H9 (cell line): ENCODE measurements at regions not wholly inside any gene's neighbourhood (a gene's known extent, or its start where the extent isn't known, plus 50 kb on each side); places are given as distances from the start of the nearest gene placed in this dataset.
A peak's percentile ranks its signal among the peaks of the same experiment; 100 is the strongest.

Experiments
- DNase-seq: peaks from one replicate; pipeline ENCODE4 v3.0.0-alpha.2; 2017
- H2AFZ ChIP-seq: one replicate; pipeline ENCODE4 v1.6.1; 2013; ENCODE audit warnings: mild to moderate bottlenecking, low read length, control low read depth, moderate library complexity
- H2AK5ac ChIP-seq: 2 replicates; pipeline ENCODE4 v1.6.1; 2013; ENCODE audit warnings: low read length, control low read depth, mixed read lengths; ENCODE audit not compliant: insufficient read length
- H2BK120ac ChIP-seq: one replicate; pipeline ENCODE4 v1.6.1; 2013; ENCODE audit warnings: low read depth, mild to moderate bottlenecking, low read length, control low read depth, inconsistent platforms; ENCODE audit not compliant: poor library complexity, severe bottlenecking
- H2BK12ac ChIP-seq: 2 replicates; pipeline ENCODE4 v1.6.1; 2013; ENCODE audit warnings: low read length, control low read depth, mixed read lengths, low read depth; ENCODE audit not compliant: insufficient read length
- H2BK15ac ChIP-seq: 2 replicates; pipeline ENCODE4 v1.6.1; 2013; ENCODE audit warnings: low read depth, low read length, control low read depth
- H2BK20ac ChIP-seq: one replicate; pipeline ENCODE4 v1.6.1; 2013; ENCODE audit warnings: low read depth, mild to moderate bottlenecking, low read length, control low read depth, inconsistent platforms; ENCODE audit not compliant: poor library complexity, severe bottlenecking
- H2BK5ac ChIP-seq: 2 replicates; pipeline ENCODE4 v1.6.1; 2013; ENCODE audit warnings: low read length, control low read depth, mixed read lengths; ENCODE audit not compliant: insufficient read length
- H3K14ac ChIP-seq: 2 replicates; pipeline ENCODE4 v1.6.1; 2013; ENCODE audit warnings: low read length, control low read depth; ENCODE audit not compliant: insufficient read depth
- H3K18ac ChIP-seq: 2 replicates; pipeline ENCODE4 v1.6.1; 2013; ENCODE audit warnings: low read depth, mild to moderate bottlenecking, mixed read lengths, low read length, control low read depth; ENCODE audit not compliant: insufficient read length
- H3K23ac ChIP-seq: 2 replicates; pipeline ENCODE4 v1.6.1; 2013; ENCODE audit warnings: low read length, control low read depth, mixed read lengths, low read depth; ENCODE audit not compliant: insufficient read length
- H3K23me2 ChIP-seq: 2 replicates; pipeline ENCODE4 v1.6.1; 2013; ENCODE audit warnings: low read depth, mild to moderate bottlenecking, mixed read lengths, low read length, control low read depth; ENCODE audit not compliant: insufficient read length, poor library complexity, severe bottlenecking
- H3K27ac ChIP-seq: 2 replicates; pipeline ENCODE4 v1.5.1; 2013; ENCODE audit warnings: low read length, control low read depth, mixed read lengths, low read depth; ENCODE audit not compliant: insufficient read length
- H3K27me3 ChIP-seq: 2 replicates; pipeline ENCODE4 v1.6.1; 2013; ENCODE audit warnings: low read length, control low read depth, inconsistent platforms; ENCODE audit not compliant: insufficient read depth
- H3K4ac ChIP-seq: 2 replicates; pipeline ENCODE4 v1.6.1; 2013; ENCODE audit warnings: low read depth, mild to moderate bottlenecking, control low read depth, inconsistent platforms, low read length, moderate library complexity
- H3K4me1 ChIP-seq: 2 replicates; pipeline ENCODE4 v1.6.1; 2013; ENCODE audit warnings: low read length, control low read depth, inconsistent platforms; ENCODE audit not compliant: insufficient read depth
- H3K4me2 ChIP-seq: 2 replicates; pipeline ENCODE4 v1.6.1; 2013; ENCODE audit warnings: low read length, control low read depth, mixed read lengths; ENCODE audit not compliant: insufficient read length, insufficient read depth
- H3K56ac ChIP-seq: 2 replicates; pipeline ENCODE4 v1.6.1; 2013; ENCODE audit warnings: low read depth, mild to moderate bottlenecking, mixed read lengths, low read length, control low read depth; ENCODE audit not compliant: insufficient read length
- H3K79me1 ChIP-seq: 2 replicates; pipeline ENCODE4 v1.6.1; 2013; ENCODE audit warnings: low read depth, mild to moderate bottlenecking, moderate library complexity, low read length, control low read depth, inconsistent platforms; ENCODE audit not compliant: insufficient read depth, poor library complexity, severe bottlenecking
- H3K79me2 ChIP-seq: 2 replicates; pipeline ENCODE4 v1.6.1; 2013; ENCODE audit warnings: low read length, control low read depth, inconsistent platforms; ENCODE audit not compliant: insufficient read depth
- H3K9ac ChIP-seq: 2 replicates; pipeline ENCODE4 v1.6.1; 2013; ENCODE audit warnings: low read length, control low read depth, mixed read lengths; ENCODE audit not compliant: insufficient read length; ENCODE audit errors: extremely low read depth
- H3K9me3 ChIP-seq: one replicate; pipeline ENCODE4 v1.6.1; 2013; ENCODE audit warnings: low read depth, low read length, inconsistent platforms; ENCODE audit not compliant: control insufficient read depth
- H3T11ph ChIP-seq: one replicate; pipeline ENCODE4 v1.6.1; 2013; ENCODE audit warnings: mild to moderate bottlenecking, low read length, control low read depth, inconsistent platforms
- H4K20me1 ChIP-seq: one replicate; pipeline ENCODE4 v1.6.1; 2013; ENCODE audit not compliant: control insufficient read depth, insufficient read length, insufficient read depth
- H4K5ac ChIP-seq: 2 replicates; pipeline ENCODE4 v1.6.1; 2013; ENCODE audit warnings: low read depth, mild to moderate bottlenecking, mixed read lengths, low read length, control low read depth; ENCODE audit not compliant: insufficient read length
- H4K8ac ChIP-seq: replicated peaks from 2 replicates; pipeline ENCODE4 v1.6.1; 2013; ENCODE audit warnings: low read length, control low read depth, mixed read lengths, low read depth; ENCODE audit not compliant: insufficient read length
- H4K91ac ChIP-seq: 2 replicates; pipeline ENCODE4 v1.6.1; 2013; ENCODE audit warnings: low read depth, mild to moderate bottlenecking, moderate library complexity, mixed read lengths, low read length, control low read depth; ENCODE audit not compliant: insufficient read length
- H3K27ac Mint-ChIP-seq, 3 experiments: 2 replicates in 2 of 3; 3 replicates in 1 of 3; pipeline ENCODE4 v1.8.0; 2020 to 2021; ENCODE audit warnings: mixed read lengths in 3 of 3, mild to moderate bottlenecking in 1 of 3, moderate library complexity in 1 of 3
- H3K27me3 Mint-ChIP-seq: 2 replicates; pipeline ENCODE4 v1.8.0; 2021; ENCODE audit warnings: low read depth, mild to moderate bottlenecking, moderate library complexity, mixed read lengths
- H3K36me3 Mint-ChIP-seq, 3 experiments: 2 replicates in 2 of 3; 3 replicates in 1 of 3; pipeline ENCODE4 v1.8.0; 2020 to 2021; ENCODE audit warnings: low read depth in 3 of 3, mixed read lengths in 3 of 3; ENCODE audit not compliant: insufficient read depth in 1 of 3
- H3K4me1 Mint-ChIP-seq, 2 experiments: 2 replicates each; pipeline ENCODE4 v1.8.0; 2020; ENCODE audit warnings: mixed read lengths in 2 of 2
- H3K4me3 Mint-ChIP-seq, 2 experiments: 2 replicates in 1 of 2; 3 replicates in 1 of 2; pipeline ENCODE4 v1.8.0; 2020 to 2021; ENCODE audit warnings: mild to moderate bottlenecking in 2 of 2, mixed read lengths in 2 of 2, moderate library complexity in 1 of 2
- H3K9me3 Mint-ChIP-seq, 2 experiments: 2 replicates in 1 of 2; 3 replicates in 1 of 2; pipeline ENCODE4 v1.8.0; 2020; ENCODE audit warnings: mild to moderate bottlenecking in 2 of 2, mixed read lengths in 2 of 2, moderate library complexity in 1 of 2
- CTCF ChIP-seq: fragments of 200-600 bp; sonication (generic); conservative IDR thresholded peaks from 3 replicates; pipeline ENCODE4 v1.8.0; 2021; ENCODE audit warnings: antibody characterized with exemption, mild to moderate bottlenecking
- WGBS: extraction: QIAGEN DNeasy Blood & Tissue Kit; methylation state at CpG from one replicate; pipeline ENCODE4 v1.1.7; 2013; ENCODE audit warnings: missing lambda C conversion rate, low lambda C conversion rate, mixed read lengths; ENCODE audit not compliant: insufficient read length; ENCODE audit errors: extremely low coverage; 5-methylcytosine and 5-hydroxymethylcytosine counted together

GRCh38 chr22:48798281-48799226 is 1029.1 kb downstream of the BRD1 start:
- Mint-ChIP-seq H3K4me3 (no peak overlapping the region), H3K27me3 (no peaks in the 10 kb centered on the region; the same call in 1 of the 2 replicates), H3K36me3 (peaks cover 0 to 11% (median 0%) of the 10 kb centered on the region in 3 experiments; a peak in 2 of 7 replicates), H3K4me1 (peaks cover 18 to 23% of the 10 kb centered on the region in 2 experiments), H3K27ac (peak overlapping the region in 1 of 3 experiments; percentile 73; a peak in 1 of 7 replicates), H3K9me3 (peaks cover 7 to 11% of the 10 kb centered on the region in 2 experiments; a peak in 4 of 5 replicates)
- no peak overlapping the region for H3K14ac ChIP-seq
- H3K9me3 ChIP-seq, result no peaks in the 10 kb centered on the region
- no peak overlapping the region for H4K8ac ChIP-seq
- WGBS, result no CpG with 5 or more reads among the region's 31 CpGs
- H3K56ac ChIP-seq, result no peak overlapping the region
- H3K9ac ChIP-seq, result no peak overlapping the region
- no peak overlapping the region for H4K91ac ChIP-seq
- H2BK5ac ChIP-seq, result no peak overlapping the region
- no peak overlapping the region for H3K18ac ChIP-seq
- peaks cover 3% of the 10 kb centered on the region; the same call in 1 of the 2 replicates for H3K4me1 ChIP-seq
- H2AFZ ChIP-seq, result no peak overlapping the region
- no peaks in the 10 kb centered on the region for H4K20me1 ChIP-seq
- no peaks in the 10 kb centered on the region for H3K27me3 ChIP-seq
- H3K79me1 ChIP-seq, result no peaks in the 10 kb centered on the region
- no peak overlapping the region for H3K27ac ChIP-seq
- H2BK15ac ChIP-seq, result no peak overlapping the region
- no peak overlapping the region for H2BK120ac ChIP-seq
- no peak overlapping the region for H2BK12ac ChIP-seq
- no peak overlapping the region for H3T11ph ChIP-seq
- no peak overlapping the region for H3K23ac ChIP-seq
- no peak overlapping the region for H2AK5ac ChIP-seq
- no peak for TF ChIP-seq CTCF
- no peak overlapping the region for H2BK20ac ChIP-seq
- H3K4ac ChIP-seq, result no peak overlapping the region
- H4K5ac ChIP-seq, result no peak overlapping the region
- H3K4me2 ChIP-seq, result no peak overlapping the region
- H3K23me2 ChIP-seq, result no peaks in the 10 kb centered on the region
- no peak for DNase-seq
- no peaks in the 10 kb centered on the region for H3K79me2 ChIP-seq
